Neuronal stem cell (in vitro differentiated cells): ENCODE measurements at regions not wholly inside any gene's neighbourhood (a gene's known extent, or its start where the extent isn't known, plus 50 kb on each side); places are given as distances from the start of the nearest gene placed in this dataset.
"Not testable (repeated sequence)": the region's sequence is repeated elsewhere in the genome, so short reads cannot be mapped to it uniquely, and the experiment has no call there.

ENCODE experiments used
- DNase-seq: peaks from one replicate; pipeline ENCODE4 v3.0.0-alpha.2; 2013; ENCODE audit warnings: low spot score
- H2AFZ ChIP-seq: one replicate; pipeline ENCODE4 v1.6.1; 2013; ENCODE audit warnings: mild to moderate bottlenecking, low read length, inconsistent platforms
- H2AK5ac ChIP-seq: 2 replicates; pipeline ENCODE4 v1.6.1; 2013; ENCODE audit warnings: low read depth, mild to moderate bottlenecking, inconsistent platforms, low read length, moderate library complexity, mixed read lengths
- H2BK120ac ChIP-seq: 2 replicates; pipeline ENCODE4 v1.6.1; 2013; ENCODE audit warnings: low read depth, mild to moderate bottlenecking, inconsistent platforms, low read length, moderate library complexity, mixed read lengths
- H2BK12ac ChIP-seq: one replicate; pipeline ENCODE4 v1.6.1; 2013; ENCODE audit warnings: low read length, inconsistent platforms
- H2BK15ac ChIP-seq: 2 replicates; pipeline ENCODE4 v1.6.1; 2013; ENCODE audit warnings: mild to moderate bottlenecking, low read length, inconsistent platforms, mixed read lengths
- H2BK5ac ChIP-seq: one replicate; pipeline ENCODE4 v1.6.1; 2013; ENCODE audit warnings: inconsistent platforms, mild to moderate bottlenecking, low read length, moderate library complexity
- H3K14ac ChIP-seq: one replicate; pipeline ENCODE4 v1.6.1; 2013; ENCODE audit warnings: low read length, inconsistent platforms
- H3K18ac ChIP-seq: 2 replicates; pipeline ENCODE4 v1.6.1; 2013; ENCODE audit warnings: low read length, inconsistent platforms
- H3K23ac ChIP-seq: 2 replicates; pipeline ENCODE4 v1.6.1; 2013; ENCODE audit warnings: low read depth, mild to moderate bottlenecking, mixed read lengths, low read length, inconsistent platforms; ENCODE audit not compliant: poor library complexity
- H3K27ac ChIP-seq: replicated peaks from 3 replicates; pipeline ENCODE4 v1.5.1; 2013; ENCODE audit warnings: low read length, inconsistent platforms
- H3K27me3 ChIP-seq, 3 experiments: 2 replicates each; pipeline ENCODE4 v1.6.1; 2013; ENCODE audit warnings: low read length in 3 of 3, mild to moderate bottlenecking in 2 of 3, inconsistent platforms in 1 of 3, low read depth in 1 of 3, mixed read lengths in 1 of 3, moderate library complexity in 1 of 3; ENCODE audit not compliant: control insufficient read depth in 3 of 3, insufficient read depth in 3 of 3
- H3K36me3 ChIP-seq, 2 donors: replicated peaks in 1 of 2; 2 replicates each; pipeline ENCODE4 v1.6.1; 2013; ENCODE audit warnings: low read length in 2 of 2; ENCODE audit not compliant: control insufficient read depth in 2 of 2, insufficient read depth in 2 of 2
- H3K4ac ChIP-seq: 2 replicates; pipeline ENCODE4 v1.6.1; 2013; ENCODE audit warnings: inconsistent platforms, mild to moderate bottlenecking, low read length, moderate library complexity
- H3K4me1 ChIP-seq, 2 donors: 1 replicate in 1 of 2; 2 replicates in 1 of 2; pipeline ENCODE4 v1.6.1; 2013; ENCODE audit warnings: low read length in 2 of 2, low read depth in 1 of 2; ENCODE audit not compliant: control insufficient read depth in 2 of 2, insufficient read depth in 1 of 2
- H3K4me2 ChIP-seq: one replicate; pipeline ENCODE4 v1.6.1; 2013; ENCODE audit warnings: mild to moderate bottlenecking, low read length, inconsistent platforms; ENCODE audit not compliant: insufficient read depth, poor library complexity, severe bottlenecking
- H3K4me3 ChIP-seq, 2 donors: 2 replicates each; pipeline ENCODE4 v1.5.1; 2013; ENCODE audit warnings: low read length in 2 of 2, mild to moderate bottlenecking in 2 of 2, inconsistent platforms in 1 of 2, moderate library complexity in 1 of 2
- H3K79me1 ChIP-seq: one replicate; pipeline ENCODE4 v1.6.1; 2013; ENCODE audit warnings: low read depth, mild to moderate bottlenecking, inconsistent platforms, low read length, moderate library complexity
- H3K9ac ChIP-seq: one replicate; pipeline ENCODE4 v1.6.1; 2013; ENCODE audit warnings: mild to moderate bottlenecking, low read depth, low read length, inconsistent platforms; ENCODE audit not compliant: poor library complexity
- H3K9me3 ChIP-seq, 2 donors: replicated peaks in 1 of 2; 2 replicates each; pipeline versions ENCODE3 to v1.6.1; 2013; ENCODE audit warnings: low read length in 2 of 2, mild to moderate bottlenecking in 2 of 2, inconsistent platforms in 1 of 2, low read depth in 1 of 2, mixed read lengths in 1 of 2, moderate library complexity in 1 of 2; ENCODE audit not compliant: control insufficient read depth in 2 of 2, insufficient read depth in 1 of 2
- H4K8ac ChIP-seq: one replicate; pipeline ENCODE4 v1.6.1; 2013; ENCODE audit warnings: low read depth, mild to moderate bottlenecking, inconsistent platforms, low read length, moderate library complexity
- H4K91ac ChIP-seq: one replicate; pipeline ENCODE4 v1.6.1; 2013; ENCODE audit warnings: low read length, low read depth, mild to moderate bottlenecking, inconsistent platforms; ENCODE audit not compliant: poor library complexity
- WGBS, 2 donors: extraction: QIAGEN DNeasy Blood & Tissue Kit; methylation state at CpG; one replicate each; pipeline ENCODE4 v1.1.7; 2013; ENCODE audit warnings: missing lambda C conversion rate in 2 of 2, mixed read lengths in 1 of 2; ENCODE audit not compliant: insufficient read length in 2 of 2, insufficient replicate concordance in 1 of 2; ENCODE audit errors: extremely low coverage in 2 of 2; 5-methylcytosine and 5-hydroxymethylcytosine counted together

- not testable (repeated sequence) for H4K8ac ChIP-seq, H2BK120ac ChIP-seq, H3K4me2 ChIP-seq, H2BK12ac ChIP-seq, H3K4ac ChIP-seq, H3K36me3 ChIP-seq, H3K9ac ChIP-seq, H2AFZ ChIP-seq, H3K9me3 ChIP-seq, H2AK5ac ChIP-seq, H3K4me1 ChIP-seq, H3K14ac ChIP-seq, H2BK15ac ChIP-seq, DNase-seq, H3K18ac ChIP-seq, H3K23ac ChIP-seq, H4K91ac ChIP-seq, H2BK5ac ChIP-seq, H3K4me3 ChIP-seq, H3K79me1 ChIP-seq, H3K27me3 ChIP-seq, H3K27ac ChIP-seq
- no CpG with 5 or more reads among the region's 33 CpGs for WGBS, 2 donors
Observed at GRCh38 chr7:150111373-150112139, 211.6 kb upstream of the LRRC61 start.

- not testable (repeated sequence) for H4K91ac ChIP-seq, H3K4me1 ChIP-seq, H2AFZ ChIP-seq, H3K36me3 ChIP-seq, DNase-seq, H2BK120ac ChIP-seq, H3K79me1 ChIP-seq, H3K4me3 ChIP-seq, H4K8ac ChIP-seq, H3K4me2 ChIP-seq, H3K9ac ChIP-seq, H3K14ac ChIP-seq, H3K4ac ChIP-seq, H2BK15ac ChIP-seq, H3K27me3 ChIP-seq, H3K9me3 ChIP-seq, H3K23ac ChIP-seq, H2AK5ac ChIP-seq, H2BK5ac ChIP-seq, H3K27ac ChIP-seq, H2BK12ac ChIP-seq, H3K18ac ChIP-seq
- no CpG with 5 or more reads among the region's 2 CpGs for WGBS, 2 donors
Observed at GRCh38 chr7:150113301-150113700, 209.9 kb upstream of the LRRC61 start.

DNA sequence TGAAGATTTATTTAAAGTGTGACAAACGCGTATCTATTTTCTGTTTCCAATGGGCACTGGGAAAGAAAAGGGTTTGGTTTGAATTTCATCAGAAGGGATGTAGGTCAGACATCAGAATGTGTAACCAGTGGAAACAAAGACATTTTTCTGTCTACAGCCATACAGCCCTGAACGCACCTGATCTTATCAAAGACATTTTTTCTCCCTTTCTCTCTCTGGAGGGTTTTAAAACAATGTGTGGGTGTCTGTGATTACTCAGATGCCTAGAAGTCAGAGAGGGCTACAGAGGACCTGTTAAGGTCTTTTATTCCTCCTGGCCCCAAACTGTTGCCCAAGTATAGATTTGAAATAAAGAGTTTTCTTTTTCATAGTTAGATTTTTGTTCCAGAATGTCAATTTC lies 208.6 kb upstream of the LRRC61 start:
- not testable (repeated sequence) for H3K23ac ChIP-seq, H3K79me1 ChIP-seq, H3K9me3 ChIP-seq, H3K4ac ChIP-seq, H3K9ac ChIP-seq, H2BK12ac ChIP-seq, H2BK15ac ChIP-seq, H2AFZ ChIP-seq, H2BK5ac ChIP-seq, H3K4me2 ChIP-seq, H3K27ac ChIP-seq, DNase-seq, H4K91ac ChIP-seq, H3K27me3 ChIP-seq, H3K36me3 ChIP-seq, H2AK5ac ChIP-seq, H3K18ac ChIP-seq, H3K4me3 ChIP-seq, H2BK120ac ChIP-seq, H3K4me1 ChIP-seq, H3K14ac ChIP-seq, H4K8ac ChIP-seq
- WGBS, 2 donors = no CpG with 5 or more reads among the region's 3 CpGs

- not testable (repeated sequence) for H3K79me1 ChIP-seq, H3K27ac ChIP-seq, H3K23ac ChIP-seq, DNase-seq, H4K91ac ChIP-seq, H3K36me3 ChIP-seq, H3K27me3 ChIP-seq, H2BK120ac ChIP-seq, H2BK5ac ChIP-seq, H2AFZ ChIP-seq, H3K4me1 ChIP-seq, H3K14ac ChIP-seq, H3K9ac ChIP-seq, H2BK12ac ChIP-seq, H3K4me2 ChIP-seq, H3K4me3 ChIP-seq, H2BK15ac ChIP-seq, H3K4ac ChIP-seq, H3K18ac ChIP-seq, H3K9me3 ChIP-seq, H4K8ac ChIP-seq, H2AK5ac ChIP-seq
- WGBS, 2 donors = no CpG with 5 or more reads among the region's 1 CpG
Observed at GRCh38 chr7:150119966-150120365, 203.2 kb upstream of the LRRC61 start.
